Non-pigmented ciliary epithelial cell (primary cell): ENCODE measurements at regions not wholly inside any gene's neighbourhood (a gene's known extent, or its start where the extent isn't known, plus 50 kb on each side); places are given as distances from the start of the nearest gene placed in this dataset.
A peak's percentile ranks its signal among the peaks of the same experiment; 100 is the strongest.
"Not testable (repeated sequence)": the region's sequence is repeated elsewhere in the genome, so short reads cannot be mapped to it uniquely, and the experiment has no call there.

Experiments
- DNase-seq: peaks from one replicate; pipeline ENCODE4 v3.0.0-alpha.2; 2010; ENCODE audit warnings: low read depth

DNA sequence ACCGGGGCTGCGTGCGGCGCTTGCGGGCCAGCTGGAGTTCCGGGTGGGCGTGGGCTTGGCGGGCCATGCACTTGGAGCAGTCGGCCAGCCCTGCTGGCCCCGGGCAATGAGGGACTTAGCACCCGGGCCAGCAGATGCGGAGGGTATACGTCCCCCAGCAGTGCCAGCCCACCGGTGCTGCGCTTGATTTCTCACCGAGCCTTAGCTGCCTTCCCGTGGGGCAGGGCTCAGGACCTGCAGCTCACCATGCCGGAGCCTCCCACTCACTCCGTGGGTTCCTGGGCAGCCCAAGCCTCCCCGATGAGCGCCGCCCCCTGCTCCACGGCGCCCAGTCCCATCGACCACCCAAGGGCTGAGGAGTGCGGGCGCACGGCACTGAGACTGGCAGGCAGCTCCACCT is 51.4 kb upstream of the INPP4B start:
- not testable (repeated sequence) for DNase-seq

DNA sequence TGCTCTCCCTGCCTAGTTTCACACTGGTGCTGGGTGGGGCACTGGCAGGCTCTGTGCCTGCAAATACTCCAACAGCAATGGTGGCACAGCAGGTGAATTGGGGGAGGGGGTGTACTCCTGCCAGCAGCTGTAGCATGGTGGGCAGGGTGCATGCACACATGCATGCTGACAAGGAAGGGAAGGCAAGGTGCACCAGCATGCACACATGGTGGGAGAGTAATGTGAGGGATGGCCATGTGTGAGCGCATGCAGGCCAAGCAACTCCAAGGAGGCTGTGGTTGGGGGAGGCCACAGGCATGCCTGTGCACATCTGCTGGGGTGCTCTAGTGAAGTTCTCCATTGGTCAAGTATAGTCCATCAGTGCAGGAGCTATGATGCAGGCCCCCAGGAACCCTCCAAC is 54.5 kb upstream of the INPP4B start:
- DNase-seq, result no peak

DNA sequence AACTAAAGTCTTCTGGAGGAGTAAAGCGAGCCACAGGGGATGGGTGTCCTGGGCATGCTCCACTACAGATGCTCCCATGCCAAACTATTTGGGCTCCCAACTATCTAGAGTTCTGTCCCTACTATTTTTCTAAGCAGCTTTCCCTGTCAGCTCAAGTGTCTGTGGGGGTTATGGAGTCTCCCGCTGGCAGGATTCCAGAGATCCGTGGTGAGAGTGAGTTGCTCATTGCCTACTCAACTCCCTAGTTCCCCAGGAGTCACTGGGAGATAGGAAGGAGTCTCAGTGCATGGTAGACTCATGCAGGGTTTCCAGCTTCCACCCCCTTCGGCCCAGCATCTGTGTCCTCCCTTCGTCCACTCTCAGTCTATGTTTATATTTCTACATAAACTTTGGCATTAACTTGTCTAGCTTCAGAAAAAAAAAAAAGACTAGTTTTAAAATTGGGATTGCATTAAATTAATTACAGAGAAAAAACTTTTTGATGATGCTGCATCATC is 55.1 kb upstream of the INPP4B start:
- DNase-seq, result no peak

DNA sequence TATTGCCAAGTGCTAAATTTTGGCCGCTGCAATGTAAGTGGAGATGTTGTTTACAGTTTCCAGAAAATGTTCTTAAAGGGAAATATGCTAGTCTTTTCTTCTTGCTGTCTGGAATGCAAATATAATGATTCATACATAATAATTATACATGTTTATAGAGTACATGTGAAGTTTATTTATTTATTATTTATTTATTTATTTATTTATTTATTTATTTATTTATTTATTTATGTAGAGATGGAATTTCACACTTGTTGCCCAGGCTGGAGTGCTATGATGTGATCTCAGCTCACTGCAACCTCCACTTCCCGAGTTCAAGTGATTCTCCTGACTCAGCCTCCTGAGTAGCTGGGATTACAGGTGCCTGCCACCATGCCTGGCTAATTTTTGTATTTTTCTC is 57.5 kb upstream of the INPP4B start:
- DNase-seq, result not testable (repeated sequence)

DNA sequence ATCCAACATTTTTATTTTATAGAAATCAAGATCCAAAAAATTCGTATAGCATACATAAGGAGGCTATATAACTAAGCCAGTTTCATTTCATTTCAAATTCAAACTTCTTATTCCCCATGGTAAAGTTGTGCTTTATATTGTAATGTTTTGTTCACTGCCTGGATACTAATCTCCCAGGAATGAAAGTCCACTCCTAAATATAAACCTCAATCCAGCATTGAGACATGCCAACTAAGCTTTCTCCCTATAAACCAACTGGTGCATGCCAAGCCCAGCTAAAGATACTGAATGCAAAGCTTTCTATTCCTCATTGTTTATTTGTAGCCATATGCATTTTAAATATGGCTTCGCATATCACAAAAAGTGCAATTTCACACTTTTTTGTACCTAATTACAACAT is 63.8 kb upstream of the INPP4B start:
- no peak for DNase-seq

DNA sequence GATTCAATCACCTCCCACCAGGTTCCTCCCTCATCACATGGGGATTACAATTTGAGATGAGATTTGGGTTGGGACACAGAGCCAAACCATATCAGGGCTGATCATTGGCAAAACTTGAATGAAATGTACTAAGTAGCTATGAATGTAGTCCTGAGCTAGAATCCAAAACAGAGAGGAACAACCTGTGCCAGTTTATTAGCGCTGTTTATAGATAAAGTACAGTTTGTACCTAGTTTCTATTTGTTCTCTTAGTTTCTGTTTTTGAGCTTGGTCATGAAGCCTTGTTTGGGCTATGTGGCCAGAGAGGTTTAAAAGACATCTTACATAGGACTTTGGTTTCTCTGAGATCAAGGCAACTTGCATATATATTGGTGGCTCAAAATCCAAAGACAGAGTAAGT is 66.9 kb upstream of the INPP4B start:
- no peak for DNase-seq

DNA sequence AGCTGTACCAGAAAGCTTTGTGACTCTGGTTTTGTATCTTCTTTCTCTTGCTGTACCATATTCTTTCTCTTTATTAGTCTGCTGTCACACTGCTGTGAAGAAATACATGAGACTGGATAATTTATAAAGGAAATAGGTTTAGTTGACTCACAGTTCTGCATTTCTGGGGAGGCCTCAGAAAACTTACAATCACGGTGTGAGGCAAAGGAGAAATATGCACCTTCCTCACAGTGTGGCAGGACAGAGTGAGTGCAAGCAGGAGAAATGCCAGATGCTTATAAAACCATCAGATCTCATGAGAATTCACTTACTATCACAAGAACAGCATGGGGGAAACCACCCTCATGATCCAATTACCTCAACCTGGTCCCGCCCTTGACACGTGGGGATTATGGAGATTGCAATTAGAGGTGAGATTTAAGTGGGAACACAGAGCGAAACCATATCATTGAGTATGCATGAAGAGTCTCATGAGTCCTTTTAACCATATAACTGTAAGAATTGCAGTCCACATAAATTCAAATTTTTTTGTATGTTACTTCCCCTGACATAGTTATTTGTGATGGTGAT is 67.4 kb upstream of the INPP4B start:
- no peak for DNase-seq

DNA sequence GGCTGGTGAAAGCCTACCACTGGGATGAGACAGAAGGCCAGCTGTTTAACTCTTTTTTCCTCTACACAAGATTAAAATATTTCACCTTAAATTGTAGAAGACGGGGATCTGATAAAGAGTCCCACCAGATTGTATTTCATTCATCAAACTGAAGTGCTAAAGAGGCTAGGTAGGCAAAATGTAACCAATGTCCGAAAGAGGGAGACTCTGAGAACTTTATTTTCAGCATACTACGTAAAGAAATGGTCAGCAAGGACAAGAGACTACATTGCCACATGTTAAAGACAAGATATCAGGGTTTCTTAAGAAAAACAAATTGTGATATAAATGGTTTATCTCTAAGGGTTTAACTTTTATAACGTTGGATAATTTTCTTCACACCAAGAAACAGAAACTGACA is 71.6 kb upstream of the INPP4B start:
- DNase-seq, result no peak

DNA sequence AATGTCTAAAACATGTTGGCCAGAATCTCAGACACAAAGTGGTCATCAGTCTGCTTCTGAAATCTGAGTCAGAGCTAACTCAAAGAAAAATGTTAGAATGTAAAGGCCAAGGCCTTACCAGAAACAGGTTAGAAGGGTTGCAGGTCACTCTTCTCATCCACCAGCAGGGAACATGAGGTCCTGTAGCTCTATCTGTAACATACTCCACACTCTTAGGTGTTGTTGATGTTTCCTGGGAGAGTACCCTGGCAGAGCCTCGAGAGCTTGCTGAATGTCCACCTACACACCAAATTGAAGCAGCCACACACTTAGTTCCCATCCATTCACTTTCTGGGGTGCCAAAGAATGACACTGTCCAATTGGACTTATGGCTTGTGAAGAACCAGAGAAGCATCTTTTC is 76.6 kb upstream of the INPP4B start:
- DNase-seq, result no peak

DNA sequence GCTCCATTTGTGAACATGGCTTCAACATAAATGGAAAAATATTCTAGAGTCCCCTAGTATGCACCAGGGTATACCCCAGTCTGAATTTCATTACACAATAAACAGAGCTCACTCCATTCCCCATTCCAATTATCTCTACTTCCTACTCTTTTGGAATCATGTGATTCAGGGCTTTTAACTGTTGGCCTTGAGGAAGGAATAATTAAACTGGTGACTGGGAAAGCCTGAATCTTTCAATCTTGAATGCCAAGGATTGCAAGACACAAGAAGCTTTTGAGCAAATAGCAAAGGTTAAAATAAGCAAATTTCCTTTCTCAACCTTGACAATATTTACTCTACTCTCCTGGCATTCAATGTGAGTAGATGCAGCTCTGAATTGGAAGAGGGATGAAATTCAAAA is 77.5 kb upstream of the INPP4B start:
- DNase-seq, result no peak

DNA sequence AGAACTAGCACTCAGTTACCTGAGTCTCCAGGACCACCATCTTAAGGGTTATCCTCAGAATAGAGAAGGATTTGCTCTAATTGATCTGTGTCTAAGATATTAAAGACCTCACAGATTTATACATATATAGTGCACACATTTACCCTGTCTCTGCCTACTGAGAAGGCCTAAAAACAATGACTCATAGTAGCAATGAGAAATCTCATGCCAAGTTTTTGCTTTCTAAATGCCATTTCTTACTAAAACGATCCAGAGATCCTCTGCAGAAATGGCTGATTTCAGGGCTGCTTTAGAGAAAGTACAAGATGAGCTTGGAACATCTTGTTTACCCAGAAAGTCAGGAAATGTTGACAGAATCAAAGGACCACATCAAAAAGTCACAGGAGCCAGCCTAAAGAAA is 79.1 kb upstream of the INPP4B start:
- DNase-seq, result no peak

DNA sequence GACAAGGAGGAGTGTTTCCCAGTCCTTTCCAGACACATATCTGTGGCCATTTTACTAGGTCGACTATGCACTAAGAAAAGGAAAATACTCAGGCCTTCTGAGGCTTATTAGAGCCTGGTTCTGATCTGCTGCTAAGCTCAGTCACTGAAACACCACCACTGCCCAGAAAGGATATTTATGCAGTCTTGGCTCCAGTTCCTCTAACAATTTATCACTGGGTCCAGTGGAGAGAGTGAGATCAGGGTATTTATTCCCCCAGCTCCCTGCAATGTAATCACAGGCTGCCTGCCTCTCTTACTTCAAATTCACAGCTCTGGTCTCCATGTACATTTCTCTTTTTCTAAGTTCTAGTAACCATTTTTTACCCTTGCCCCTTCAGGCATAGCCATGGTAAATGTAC is 81.6 kb upstream of the INPP4B start:
- no peak for DNase-seq

DNA sequence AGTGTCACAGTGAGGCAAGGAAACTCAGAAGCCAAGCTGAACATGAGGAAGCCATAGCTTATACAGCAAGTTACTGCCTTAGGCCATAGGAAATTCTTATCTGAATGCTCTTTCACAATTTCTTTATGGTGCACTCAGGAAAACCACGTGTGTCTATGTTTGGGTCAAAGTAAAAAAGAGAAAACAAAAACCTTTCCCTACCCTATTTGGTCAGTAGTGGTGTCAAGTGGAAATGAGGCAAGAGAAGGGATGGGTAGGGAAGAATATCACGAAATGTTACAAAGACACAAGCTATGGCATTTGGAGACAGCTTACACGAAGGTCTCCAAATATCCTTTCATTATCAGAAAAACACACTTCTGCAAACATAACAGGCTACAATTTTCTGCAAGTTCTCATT is 83.4 kb upstream of the INPP4B start:
- no peak for DNase-seq

DNA sequence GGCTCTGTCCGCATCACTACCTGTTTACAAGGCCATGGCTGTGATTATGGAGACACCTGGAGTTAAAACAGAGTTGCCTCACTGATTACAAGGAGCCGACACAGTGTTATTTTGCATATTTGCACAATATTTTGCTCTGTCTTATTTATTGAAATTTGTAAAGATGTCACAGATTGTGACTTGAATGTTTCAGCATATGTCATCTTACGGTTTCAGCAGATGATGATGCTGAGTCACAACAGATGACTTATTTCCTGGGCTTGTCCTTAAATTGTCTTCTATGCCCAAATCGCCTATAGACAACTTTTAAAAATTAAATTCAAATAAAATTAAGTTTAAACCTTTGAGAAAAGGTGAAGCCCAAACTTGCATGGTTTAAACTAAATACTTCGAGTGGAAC is 87.1 kb upstream of the INPP4B start:
- DNase-seq, result no peak

DNA sequence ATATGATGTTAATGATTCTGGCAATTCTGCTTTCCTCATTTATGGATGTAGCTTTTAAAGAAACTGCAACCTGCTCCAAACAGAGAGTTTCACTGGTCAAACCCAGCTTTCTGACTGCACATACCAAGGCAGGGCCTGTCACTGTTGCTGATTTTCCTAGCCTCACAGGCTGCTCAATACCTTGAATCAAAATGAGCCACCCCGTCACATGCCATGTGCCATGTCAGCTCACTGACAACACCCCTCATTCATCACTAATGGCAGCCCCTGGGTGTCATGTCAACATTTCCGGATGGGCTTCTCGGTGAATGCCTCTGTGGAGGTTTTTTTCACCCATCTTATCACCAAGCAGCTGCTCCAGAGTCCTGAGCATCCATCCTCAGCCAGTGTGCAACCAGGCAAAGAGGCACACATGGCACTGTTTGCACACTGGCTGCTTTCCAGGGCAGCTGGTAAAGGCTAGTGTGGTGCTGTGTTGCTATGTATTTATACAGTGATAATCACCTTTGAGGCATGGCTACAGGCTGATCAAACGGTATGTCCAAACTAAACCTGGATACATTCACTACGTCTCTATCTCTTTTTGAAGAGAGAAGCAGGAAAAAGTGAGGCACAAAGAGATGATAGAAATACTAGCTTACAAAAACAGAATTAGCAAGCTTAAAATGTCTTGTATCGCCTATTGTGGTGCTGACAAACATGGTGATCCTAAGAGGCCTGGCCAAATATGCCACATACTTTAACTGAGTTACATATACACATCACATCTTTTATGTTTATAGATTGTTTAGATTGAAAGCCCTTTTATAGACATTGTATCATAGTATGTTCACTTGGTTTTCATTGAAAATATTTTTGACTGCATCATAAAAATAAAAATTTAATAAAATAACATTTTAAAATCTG is 94.6 kb upstream of the INPP4B start:
- no peak for DNase-seq

DNA sequence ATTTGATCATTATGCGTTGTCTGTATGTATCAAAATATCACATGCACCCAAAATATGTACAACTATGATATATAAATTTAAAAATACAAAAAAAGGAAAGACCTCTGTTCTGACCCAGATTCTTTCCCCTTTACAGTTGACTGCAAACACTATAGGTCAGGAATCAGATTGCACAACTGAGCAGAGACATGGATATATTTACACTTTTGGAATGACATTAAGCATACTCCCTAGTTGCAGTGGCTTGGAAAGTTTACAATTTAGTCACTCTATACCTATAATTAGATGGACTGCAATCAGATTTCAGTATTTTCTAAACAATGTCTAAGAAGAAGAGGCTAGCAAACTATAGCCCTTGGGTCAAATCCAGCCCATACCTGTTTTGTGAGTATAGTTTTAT is 98.5 kb upstream of the INPP4B start:
- no peak for DNase-seq

DNA sequence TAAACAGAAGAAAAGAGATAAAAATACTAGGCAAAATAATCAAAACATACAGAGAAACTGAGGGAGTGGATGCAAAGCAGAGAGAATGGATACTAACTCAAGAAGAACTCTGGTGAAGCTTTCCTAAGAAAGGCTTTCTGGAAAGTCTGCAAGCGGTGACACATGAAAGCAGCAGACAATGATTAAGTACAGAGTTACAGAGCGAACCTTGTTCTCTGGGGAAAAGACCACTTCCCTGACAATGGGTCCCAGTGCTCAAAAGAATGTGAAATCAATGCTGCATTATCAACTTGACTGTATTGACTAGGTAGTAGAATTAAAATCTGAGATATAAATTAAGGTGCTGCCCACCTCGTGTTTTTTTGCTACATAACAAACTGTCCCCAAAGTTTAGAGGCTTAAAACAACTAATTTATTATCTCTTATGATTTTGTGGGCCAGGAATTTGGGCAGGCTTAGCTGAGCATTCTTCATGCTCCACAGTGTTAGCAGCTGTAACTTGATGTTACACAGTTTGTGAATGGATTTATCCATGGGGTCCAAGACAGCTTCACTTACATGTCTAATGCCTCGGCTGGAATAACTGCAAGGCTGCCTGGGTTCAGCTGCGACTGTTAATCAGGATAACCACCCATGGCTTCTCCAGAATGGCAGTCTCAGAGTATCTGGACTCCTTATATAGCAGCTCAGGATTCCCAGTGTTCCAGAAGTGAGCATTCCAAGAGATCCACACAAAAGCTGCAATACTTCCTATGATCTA is 106.9 kb upstream of the INPP4B start:
- DNase-seq, result no peak

DNA sequence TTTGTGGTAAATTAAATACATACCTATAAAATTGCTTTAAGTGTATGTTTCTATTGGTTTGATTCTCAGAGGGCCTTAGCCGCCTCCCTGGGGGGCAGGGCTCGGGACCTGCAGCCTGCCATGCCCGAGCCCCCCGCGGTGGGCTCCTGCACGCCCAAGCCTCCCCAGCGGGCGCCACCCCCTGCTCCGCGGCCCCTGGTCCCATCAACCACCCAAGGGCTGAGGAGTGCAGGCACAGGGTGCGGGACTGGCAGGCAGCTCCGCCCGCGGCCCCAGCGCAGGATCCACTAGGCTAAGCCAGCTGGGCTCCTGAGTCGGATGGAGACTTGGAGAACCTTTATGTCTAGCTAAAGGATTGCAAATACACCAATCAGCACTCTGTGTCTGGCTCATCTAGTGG is 108.3 kb upstream of the INPP4B start:
- no peak for DNase-seq

DNA sequence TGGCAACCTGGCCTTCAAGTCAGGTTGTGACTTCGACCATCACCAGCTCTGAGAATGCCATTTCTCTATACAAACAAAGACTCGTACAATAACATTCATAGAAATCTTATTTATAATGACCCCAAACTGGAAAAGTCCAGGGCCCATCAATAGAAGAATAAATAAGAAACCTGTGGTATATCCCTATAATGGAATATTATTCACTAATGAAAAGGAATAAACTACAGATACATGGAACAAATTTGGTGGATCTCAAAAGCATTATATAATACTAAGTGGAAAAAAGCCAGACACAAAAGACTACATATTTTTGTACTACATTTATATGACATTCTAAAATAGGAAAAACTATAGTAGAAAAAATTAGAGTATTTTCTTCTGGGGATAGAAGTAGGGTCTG is 109.4 kb upstream of the INPP4B start:
- DNase-seq, result no peak

DNA sequence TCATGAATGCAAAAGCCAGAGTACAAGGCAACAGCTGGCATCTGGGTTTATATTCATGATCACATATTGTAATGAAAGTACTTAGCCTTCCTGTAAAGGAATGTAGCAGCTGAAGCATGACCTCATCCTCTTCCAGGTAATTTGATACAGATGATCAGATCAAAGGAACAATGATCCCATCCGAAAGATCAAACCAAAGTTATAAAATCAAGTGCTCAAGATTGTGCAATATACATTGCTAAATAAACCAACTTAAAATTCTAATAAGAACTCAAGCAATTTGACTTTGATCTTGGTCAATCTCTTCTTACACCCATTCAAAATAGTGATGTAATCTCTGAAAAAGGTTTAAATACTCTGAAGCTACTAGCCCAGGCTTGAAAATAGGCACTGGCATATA is 113.1 kb upstream of the INPP4B start:
- peak; percentile 1 for DNase-seq

DNA sequence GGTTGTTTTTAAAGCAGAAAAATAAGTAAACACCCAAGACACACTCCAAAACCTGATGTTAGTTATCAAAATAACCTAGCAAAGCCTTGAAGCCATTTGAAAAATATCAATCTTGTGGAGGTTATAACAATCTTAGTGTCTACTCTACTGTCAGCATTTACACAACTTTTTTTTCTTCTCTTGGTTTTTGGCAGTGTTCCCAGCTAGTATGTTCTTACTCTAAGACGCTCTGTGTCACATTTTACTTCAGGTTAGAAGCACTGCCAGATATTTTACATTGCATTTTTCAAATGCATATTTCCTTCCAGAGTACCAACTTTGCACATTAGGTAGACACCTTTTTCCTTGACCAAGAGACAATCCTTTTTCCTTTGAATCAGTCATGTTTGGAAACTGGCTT is 114.0 kb upstream of the INPP4B start:
- peak; percentile 1 for DNase-seq

DNA sequence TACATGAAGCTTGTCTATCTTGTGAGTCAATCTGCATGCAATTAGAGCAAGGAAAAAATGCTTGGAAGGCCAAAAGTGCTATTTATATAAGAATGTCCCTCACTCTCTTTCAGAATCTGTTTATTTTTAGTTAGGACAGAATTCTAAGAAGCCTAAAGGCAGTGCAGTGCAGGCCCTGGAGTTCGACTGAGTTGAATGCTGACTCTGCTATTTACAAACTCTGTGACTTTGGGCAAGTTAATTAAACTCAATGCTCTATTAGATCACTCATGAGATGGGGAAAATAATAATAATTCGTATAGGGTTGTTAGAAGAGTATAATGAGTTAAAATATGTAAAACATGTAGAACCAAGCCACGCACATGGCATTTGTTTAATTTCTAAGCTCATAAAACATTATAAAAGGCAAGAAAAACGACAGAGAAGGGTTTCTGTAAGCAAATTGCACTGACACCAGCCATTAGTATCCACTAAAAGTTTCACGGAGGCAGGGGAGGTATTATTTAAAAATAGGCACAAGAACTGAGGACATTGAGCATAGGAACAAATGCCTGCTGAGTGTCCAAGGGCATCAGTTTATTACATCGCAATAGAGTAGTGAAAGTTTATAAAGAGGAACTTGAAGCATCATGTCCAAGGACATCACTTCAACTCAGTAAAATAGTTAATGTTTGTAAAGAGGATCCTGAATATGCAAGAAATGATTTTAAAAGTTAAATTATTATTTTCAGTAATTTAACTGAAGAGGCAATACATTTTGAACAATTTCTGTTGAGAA is 115.0 kb upstream of the INPP4B start:
- DNase-seq, result no peak
